ENCODE measurements at regions not wholly inside any gene's neighbourhood (a gene's known extent, or its start where the extent isn't known, plus 50 kb on each side); places are given as distances from the start of the nearest gene placed in this dataset.

GRCh38 chr2:41854227-41854626, 193.6 kb upstream of the PKDCC start:
- no peak for TF ChIP-seq EZH2 (IDR thresholded peaks at IDR 0.05; ENCODE audit: insufficient read depth, low read length)
- TF ChIP-seq, protein P1, sequence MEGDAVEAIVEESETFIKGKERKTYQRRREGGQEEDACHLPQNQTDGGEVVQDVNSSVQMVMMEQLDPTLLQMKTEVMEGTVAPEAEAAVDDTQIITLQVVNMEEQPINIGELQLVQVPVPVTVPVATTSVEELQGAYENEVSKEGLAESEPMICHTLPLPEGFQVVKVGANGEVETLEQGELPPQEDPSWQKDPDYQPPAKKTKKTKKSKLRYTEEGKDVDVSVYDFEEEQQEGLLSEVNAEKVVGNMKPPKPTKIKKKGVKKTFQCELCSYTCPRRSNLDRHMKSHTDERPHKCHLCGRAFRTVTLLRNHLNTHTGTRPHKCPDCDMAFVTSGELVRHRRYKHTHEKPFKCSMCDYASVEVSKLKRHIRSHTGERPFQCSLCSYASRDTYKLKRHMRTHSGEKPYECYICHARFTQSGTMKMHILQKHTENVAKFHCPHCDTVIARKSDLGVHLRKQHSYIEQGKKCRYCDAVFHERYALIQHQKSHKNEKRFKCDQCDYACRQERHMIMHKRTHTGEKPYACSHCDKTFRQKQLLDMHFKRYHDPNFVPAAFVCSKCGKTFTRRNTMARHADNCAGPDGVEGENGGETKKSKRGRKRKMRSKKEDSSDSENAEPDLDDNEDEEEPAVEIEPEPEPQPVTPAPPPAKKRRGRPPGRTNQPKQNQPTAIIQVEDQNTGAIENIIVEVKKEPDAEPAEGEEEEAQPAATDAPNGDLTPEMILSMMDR (IDR thresholded peaks at IDR 0.05; ENCODE audit: insufficient read depth, low read depth, low read length): no peak

Measured in astrocyte (in vitro differentiated cells and primary cell).